HepG2 (cell line): ENCODE measurements at regions not wholly inside any gene's neighbourhood (a gene's known extent, or its start where the extent isn't known, plus 50 kb on each side); places are given as distances from the start of the nearest gene placed in this dataset.
"Not testable (repeated sequence)": the region's sequence is repeated elsewhere in the genome, so short reads cannot be mapped to it uniquely, and the experiment has no call there.

Source experiments
- ATAC-seq: fragments of 200-7000 bp; cut with Tn5 transposase; 3 replicates; pipeline ENCODE4 v1.9.1; 2020; ENCODE audit warnings: mild to moderate bottlenecking, moderate library complexity
- BruUV-seq: library from RNA; stranded (reverse); fragments of 400-500 nt; replicated peaks from 2 replicates; lab custom pipeline; 2021; lab: Mats Ljungman, UMichigan
- CTCF ChIA-PET: fragments of 300-600 bp; formaldehyde crosslinking; extraction: SDS; loops from one replicate; lab custom pipeline; 2021; ENCODE audit warnings: low total read pairs, inconsistent platforms, low intra/inter-chr PET ratio; lab: Yijun Ruan, JAX
- POLR2A ChIA-PET: fragments of 350-600 bp; sonication (Branson Sonifier 250); formaldehyde crosslinking; loops from one replicate; lab custom pipeline; 2020; ENCODE audit warnings: antibody characterized with exemption, inconsistent platforms; lab: Yijun Ruan, JAX
- DNase-seq: peaks from one replicate; pipeline ENCODE4 v3.0.0-alpha.2; 2015; ENCODE audit warnings: low spot score
- FAIRE-seq: peaks from 3 replicates; lab custom pipeline; 2011; peaks lifted over from hg19 to GRCh38; lab: Jason Lieb, UNC
- H2AFZ ChIP-seq: one replicate; pipeline ENCODE4 v1.6.1; 2011; ENCODE audit warnings: low read length, inconsistent platforms
- H3K27ac ChIP-seq: fragments of 300-600 bp; 3 replicates; pipeline ENCODE4 v1.8.0; 2011; ENCODE audit warnings: mixed run types, mild to moderate bottlenecking, mixed read lengths, low read length, inconsistent platforms; ENCODE audit not compliant: insufficient read depth; ENCODE audit errors: extremely low read length
- H3K27me3 ChIP-seq, 2 experiments: fragments of 200-600 bp in 1 of 2; 2 replicates in 1 of 2; 3 replicates in 1 of 2; pipeline versions ENCODE4 v1.6.0 to v1.8.0; 2011; ENCODE audit warnings: low read length in 2 of 2, mild to moderate bottlenecking in 2 of 2, moderate library complexity in 2 of 2, inconsistent platforms in 1 of 2; ENCODE audit not compliant: insufficient read depth in 2 of 2, control insufficient read depth in 1 of 2
- H3K36me3 ChIP-seq, 2 experiments: fragments of 200-600 bp in 1 of 2; replicated peaks in 1 of 2; 2 replicates in 1 of 2; 3 replicates in 1 of 2; pipeline versions ENCODE4 v1.5.1 to v1.8.0; 2011; ENCODE audit warnings: low read length in 2 of 2, inconsistent platforms in 1 of 2; ENCODE audit not compliant: insufficient read depth in 2 of 2, control insufficient read depth in 1 of 2
- H3K4me1 ChIP-seq: 2 replicates; pipeline ENCODE4 v1.5.1; 2012; ENCODE audit warnings: low read length, inconsistent platforms; ENCODE audit not compliant: insufficient read depth
- H3K4me2 ChIP-seq: 2 replicates; pipeline ENCODE4 v1.6.0; 2011; ENCODE audit warnings: low read depth, low read length, inconsistent platforms
- H3K4me3 ChIP-seq, 3 experiments: fragments of 200-600 bp in 1 of 3; sonication (generic), shearing (Covaris generic) in 1 of 3; replicated peaks in 1 of 3; 2 replicates each; pipeline ENCODE4 v1.5.1; 2011 to 2016; ENCODE audit warnings: low read length in 3 of 3, inconsistent platforms in 2 of 3, low read depth in 2 of 3, mild to moderate bottlenecking in 2 of 3, control low read depth in 1 of 3, mixed read lengths in 1 of 3; ENCODE audit not compliant: insufficient read depth in 1 of 3
- H3K79me2 ChIP-seq: one replicate; pipeline ENCODE4 v1.6.1; 2011; ENCODE audit warnings: low read length, inconsistent platforms; ENCODE audit not compliant: insufficient read depth
- H3K9ac ChIP-seq: 2 replicates; pipeline ENCODE4 v1.6.0; 2011; ENCODE audit warnings: mild to moderate bottlenecking, low read depth, low read length, inconsistent platforms; ENCODE audit not compliant: insufficient read depth
- H3K9me3 ChIP-seq: 2 replicates; pipeline ENCODE4 v1.5.1; 2012; ENCODE audit warnings: mild to moderate bottlenecking, low read length
- H4K20me1 ChIP-seq: 2 replicates; pipeline ENCODE4 v1.6.0; 2011; ENCODE audit warnings: inconsistent platforms, mild to moderate bottlenecking, low read length, moderate library complexity; ENCODE audit not compliant: insufficient read depth
- CBX5 ChIP-seq: sonication (generic); formaldehyde crosslinking; IDR thresholded peaks from 2 replicates; pipeline ENCODE4 v1.4.0; 2020; ENCODE audit warnings: missing genetic modification reagents, borderline replicate concordance
- DNMT3B ChIP-seq: conservative IDR thresholded peaks from 2 replicates; pipeline ENCODE4 v1.6.1; 2016; ENCODE audit warnings: missing biosample characterization, control low read depth
- ZBTB38 ChIP-seq: sonication (generic); formaldehyde crosslinking; IDR thresholded peaks from 2 replicates; pipeline ENCODE4 v1.5.1; 2020; ENCODE audit warnings: mild to moderate bottlenecking, missing genetic modification reagents
- ZMYM3 ChIP-seq: sonication (generic); formaldehyde crosslinking; IDR thresholded peaks from 2 replicates; pipeline ENCODE4 v1.5.1; 2020; ENCODE audit warnings: mild to moderate bottlenecking, missing genetic modification reagents
- ZNF724P ChIP-seq: sonication (generic); formaldehyde crosslinking; IDR thresholded peaks from 2 replicates; pipeline ENCODE4 v1.8.0; 2022; ENCODE audit warnings: missing genetic modification reagents, borderline replicate concordance
- ZNF761 ChIP-seq: sonication (generic); formaldehyde crosslinking; conservative IDR thresholded peaks from 2 replicates; pipeline ENCODE4 v1.4.0; 2020; ENCODE audit warnings: mild to moderate bottlenecking, missing genetic modification reagents
- WGBS: methylation state at CpG from one replicate; pipeline ENCODE4 v1.1.6; 2017; ENCODE audit warnings: low lambda C conversion rate; 5-methylcytosine and 5-hydroxymethylcytosine counted together
- in situ Hi-C: cut with HindIII; loops from 2 replicates; pipeline ENCODE4 v1.10.0; 2017; ENCODE audit warnings: low pct_unique_long_range_greater_than_20kb; ENCODE audit not compliant: extremely low pct_ligation_motif_present
- intact Hi-C: fragments of 100-400 bp; cut with micrococcal nuclease; formaldehyde crosslinking; loops from one replicate; pipeline ENCODE4 v1.10.0; 2022; ENCODE audit not compliant: unreplicated experiment
- TF ChIP-seq, protein P1 (sequence below): sonication (generic); formaldehyde crosslinking; IDR thresholded peaks from 2 replicates; pipeline ENCODE4 v1.4.0; 2020; ENCODE audit warnings: mild to moderate bottlenecking, low read depth, missing genetic modification reagents

- Histone ChIP-seq H3K79me2 (no peaks in the 10 kb centered on the region), H3K36me3 (no peaks in the 10 kb centered on the region), H4K20me1 (no peaks in the 10 kb centered on the region), H3K9ac (no peak overlapping the region), H3K4me2 (no peak overlapping the region), H3K27ac (no peak overlapping the region), H3K4me1 (no peaks in the 10 kb centered on the region), H3K4me3 (no peak overlapping the region), H3K27me3 (no peaks in the 10 kb centered on the region), H2AFZ (no peak overlapping the region), H3K9me3 (peaks cover 5% of the 10 kb centered on the region; the same call in 1 of the 2 replicates)
- no TSS peak for BruUV-seq
- in situ Hi-C loops (loop anchor here (25.0 kb wide), 1 partner anchor 315 kb away; no protein-coding TSS in a partner anchor), intact Hi-C loops (no loop called here)
- ChIA-PET POLR2A (no interaction called here), CTCF (no interaction called here)
- DNase-seq (no peak), ATAC-seq (no peak), FAIRE-seq (no peak)
- 0% methylated on average over 3 of the region's 3 CpGs for WGBS
- TF ChIP-seq CBX5 (no peak), ZMYM3 (CRISPR knock-in tag) (no peak), ZNF724P (CRISPR knock-in tag) (no peak), ZNF761 (no peak), DNMT3B (no peak), ZBTB38 (CRISPR knock-in tag) (no peak)
- TF ChIP-seq, protein P1, sequence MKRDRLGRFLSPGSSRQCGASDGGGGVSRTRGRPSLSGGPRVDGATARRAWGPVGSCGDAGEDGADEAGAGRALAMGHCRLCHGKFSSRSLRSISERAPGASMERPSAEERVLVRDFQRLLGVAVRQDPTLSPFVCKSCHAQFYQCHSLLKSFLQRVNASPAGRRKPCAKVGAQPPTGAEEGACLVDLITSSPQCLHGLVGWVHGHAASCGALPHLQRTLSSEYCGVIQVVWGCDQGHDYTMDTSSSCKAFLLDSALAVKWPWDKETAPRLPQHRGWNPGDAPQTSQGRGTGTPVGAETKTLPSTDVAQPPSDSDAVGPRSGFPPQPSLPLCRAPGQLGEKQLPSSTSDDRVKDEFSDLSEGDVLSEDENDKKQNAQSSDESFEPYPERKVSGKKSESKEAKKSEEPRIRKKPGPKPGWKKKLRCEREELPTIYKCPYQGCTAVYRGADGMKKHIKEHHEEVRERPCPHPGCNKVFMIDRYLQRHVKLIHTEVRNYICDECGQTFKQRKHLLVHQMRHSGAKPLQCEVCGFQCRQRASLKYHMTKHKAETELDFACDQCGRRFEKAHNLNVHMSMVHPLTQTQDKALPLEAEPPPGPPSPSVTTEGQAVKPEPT (CRISPR knock-in tag), result no peak
Observed at GRCh38 chr4:163697121-163697520, 202.6 kb downstream of the TMA16 start.

- H2AFZ ChIP-seq, H3K79me2 ChIP-seq, FAIRE-seq, H3K4me1 ChIP-seq, BruUV-seq, CTCF ChIA-PET, H3K27me3 ChIP-seq, ATAC-seq, H3K9ac ChIP-seq, in situ Hi-C loops, H4K20me1 ChIP-seq, H3K36me3 ChIP-seq, H3K4me2 ChIP-seq, POLR2A ChIA-PET, H3K4me3 ChIP-seq, intact Hi-C loops, H3K27ac ChIP-seq, DNase-seq: not testable (repeated sequence)
- peaks cover 12% of the 10 kb centered on the region; the same call in 1 of the 2 replicates for H3K9me3 ChIP-seq
- 52% methylated on average over 4 of the region's 4 CpGs for WGBS
Observed at GRCh38 chr4:163700383-163700782, 205.9 kb downstream of the TMA16 start.
